ENCODE measurements at regions not wholly inside any gene's neighbourhood (a gene's known extent, or its start where the extent isn't known, plus 50 kb on each side); places are given as distances from the start of the nearest gene placed in this dataset.

DNA sequence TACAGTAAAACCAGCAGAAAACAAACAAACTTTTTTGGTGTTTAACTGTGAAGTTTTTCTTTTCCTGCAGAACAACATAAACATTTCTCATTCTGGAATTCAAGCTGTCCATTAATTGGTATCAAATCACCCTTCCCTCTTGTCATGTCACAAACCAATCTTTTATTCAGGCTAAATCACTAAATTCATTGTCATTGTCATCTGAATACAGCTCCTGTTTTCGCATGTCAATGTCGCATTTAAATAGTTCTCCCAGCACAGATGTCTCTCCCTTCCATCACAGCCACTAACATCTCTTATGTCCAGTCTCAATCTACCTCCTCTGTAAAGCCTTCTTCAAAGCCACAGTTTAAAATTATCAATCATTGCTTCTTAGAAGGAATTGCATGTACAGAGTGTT is 192.1 kb upstream of the PCDH10 start:
- TF ChIP-seq, protein P1, sequence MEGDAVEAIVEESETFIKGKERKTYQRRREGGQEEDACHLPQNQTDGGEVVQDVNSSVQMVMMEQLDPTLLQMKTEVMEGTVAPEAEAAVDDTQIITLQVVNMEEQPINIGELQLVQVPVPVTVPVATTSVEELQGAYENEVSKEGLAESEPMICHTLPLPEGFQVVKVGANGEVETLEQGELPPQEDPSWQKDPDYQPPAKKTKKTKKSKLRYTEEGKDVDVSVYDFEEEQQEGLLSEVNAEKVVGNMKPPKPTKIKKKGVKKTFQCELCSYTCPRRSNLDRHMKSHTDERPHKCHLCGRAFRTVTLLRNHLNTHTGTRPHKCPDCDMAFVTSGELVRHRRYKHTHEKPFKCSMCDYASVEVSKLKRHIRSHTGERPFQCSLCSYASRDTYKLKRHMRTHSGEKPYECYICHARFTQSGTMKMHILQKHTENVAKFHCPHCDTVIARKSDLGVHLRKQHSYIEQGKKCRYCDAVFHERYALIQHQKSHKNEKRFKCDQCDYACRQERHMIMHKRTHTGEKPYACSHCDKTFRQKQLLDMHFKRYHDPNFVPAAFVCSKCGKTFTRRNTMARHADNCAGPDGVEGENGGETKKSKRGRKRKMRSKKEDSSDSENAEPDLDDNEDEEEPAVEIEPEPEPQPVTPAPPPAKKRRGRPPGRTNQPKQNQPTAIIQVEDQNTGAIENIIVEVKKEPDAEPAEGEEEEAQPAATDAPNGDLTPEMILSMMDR (conservative IDR thresholded peaks at IDR 0.05) = no peak
- no peak for TF ChIP-seq EZH2 (IDR thresholded peaks at IDR 0.05; ENCODE audit: low read depth)

All from PC-9 (cell line).